Activated naive CD4-positive, alpha-beta T cell treated with anti-CD3 and anti-CD28 coated beads for 36 hours (primary cell): ENCODE measurements at regions not wholly inside any gene's neighbourhood (a gene's known extent, or its start where the extent isn't known, plus 50 kb on each side); places are given as distances from the start of the nearest gene placed in this dataset.
"Not testable (repeated sequence)": the region's sequence is repeated elsewhere in the genome, so short reads cannot be mapped to it uniquely, and the experiment has no call there.

ENCODE experiments used
- CTCF ChIA-PET: fragments of 350-600 bp; sonication (Branson Sonifier 250); formaldehyde crosslinking; loops from one replicate; lab custom pipeline; 2021; ENCODE audit warnings: antibody characterized with exemption; lab: Charles Lee
- DNase-seq: peaks from one replicate; pipeline ENCODE4 v3.0.0-alpha.2; 2020
- H3K27ac Mint-ChIP-seq: one replicate; pipeline ENCODE4 v1.8.0; 2021; ENCODE audit warnings: mild to moderate bottlenecking, mixed read lengths
- H3K27me3 Mint-ChIP-seq: one replicate; pipeline ENCODE4 v1.8.0; 2021; ENCODE audit warnings: low read depth, mixed read lengths
- H3K36me3 Mint-ChIP-seq: one replicate; pipeline ENCODE4 v1.8.0; 2021; ENCODE audit warnings: low read depth, mixed read lengths
- H3K4me1 Mint-ChIP-seq: one replicate; pipeline ENCODE4 v1.8.0; 2021; ENCODE audit warnings: low read depth, mixed read lengths
- H3K4me3 Mint-ChIP-seq: one replicate; pipeline ENCODE4 v1.8.0; 2021; ENCODE audit warnings: mild to moderate bottlenecking, moderate library complexity, mixed read lengths
- H3K9me3 Mint-ChIP-seq: one replicate; pipeline ENCODE4 v1.8.0; 2021; ENCODE audit warnings: mixed read lengths
- intact Hi-C: fragments of 100-400 bp; cut with micrococcal nuclease; formaldehyde crosslinking; loops from one replicate; pipeline ENCODE4 v1.15.1; 2023

- Mint-ChIP-seq H3K36me3 (peaks cover 13% of the 10 kb centered on the region), H3K9me3 (peaks cover 25% of the 10 kb centered on the region), H3K27me3 (peaks cover 18% of the 10 kb centered on the region)
- intact Hi-C loops, DNase-seq, H3K27ac Mint-ChIP-seq, H3K4me1 Mint-ChIP-seq, CTCF ChIA-PET, H3K4me3 Mint-ChIP-seq: not testable (repeated sequence)
Observed at GRCh38 chr10:42146165-42146564, 492.2 kb downstream of the ZNF33B start.

GRCh38 chr10:42138023-42138422 is 500.3 kb downstream of the ZNF33B start:
- CTCF ChIA-PET, H3K27ac Mint-ChIP-seq, intact Hi-C loops, H3K27me3 Mint-ChIP-seq, DNase-seq, H3K4me1 Mint-ChIP-seq, H3K36me3 Mint-ChIP-seq, H3K4me3 Mint-ChIP-seq: not testable (repeated sequence)
- peaks cover 14% of the 10 kb centered on the region for H3K9me3 Mint-ChIP-seq

GRCh38 chr10:42113158-42113450 is 525.3 kb downstream of the ZNF33B start:
- no peak for DNase-seq
- H3K27me3 Mint-ChIP-seq: no peaks in the 10 kb centered on the region
- no peaks in the 10 kb centered on the region for H3K4me1 Mint-ChIP-seq
- no peak overlapping the region for H3K4me3 Mint-ChIP-seq
- intact Hi-C loops: no loop called here
- no peaks in the 10 kb centered on the region for H3K36me3 Mint-ChIP-seq
- H3K9me3 Mint-ChIP-seq: peaks cover 11% of the 10 kb centered on the region
- no peak overlapping the region for H3K27ac Mint-ChIP-seq
- CTCF ChIA-PET: no interaction called here

GRCh38 chr10:42112331-42113157 is 525.8 kb downstream of the ZNF33B start:
- DNase-seq: no peak
- CTCF ChIA-PET: no interaction called here
- intact Hi-C loops: no loop called here
- Mint-ChIP-seq H3K4me1 (no peaks in the 10 kb centered on the region), H3K36me3 (no peaks in the 10 kb centered on the region), H3K4me3 (no peak overlapping the region), H3K27me3 (no peaks in the 10 kb centered on the region), H3K27ac (no peak overlapping the region), H3K9me3 (peaks cover 9% of the 10 kb centered on the region)

GRCh38 chr10:42111661-42112330 is 526.6 kb downstream of the ZNF33B start:
- DNase-seq: no peak
- peaks cover 1% of the 10 kb centered on the region for H3K36me3 Mint-ChIP-seq
- no peaks in the 10 kb centered on the region for H3K4me1 Mint-ChIP-seq
- no peaks in the 10 kb centered on the region for H3K27me3 Mint-ChIP-seq
- CTCF ChIA-PET: no interaction called here
- H3K9me3 Mint-ChIP-seq: peaks cover 8% of the 10 kb centered on the region
- H3K4me3 Mint-ChIP-seq: no peak overlapping the region
- no peak overlapping the region for H3K27ac Mint-ChIP-seq
- intact Hi-C loops: no loop called here

- intact Hi-C loops: no loop called here
- no peaks in the 10 kb centered on the region for H3K4me1 Mint-ChIP-seq
- H3K9me3 Mint-ChIP-seq: peaks cover 7% of the 10 kb centered on the region
- no peak overlapping the region for H3K4me3 Mint-ChIP-seq
- DNase-seq: no peak
- no peaks in the 10 kb centered on the region for H3K27me3 Mint-ChIP-seq
- no peak overlapping the region for H3K27ac Mint-ChIP-seq
- peaks cover 3% of the 10 kb centered on the region for H3K36me3 Mint-ChIP-seq
- CTCF ChIA-PET: no interaction called here
Observed at GRCh38 chr10:42111076-42111475, 527.3 kb downstream of the ZNF33B start.
